ENCODE measurements at regions not wholly inside any gene's neighbourhood (a gene's known extent, or its start where the extent isn't known, plus 50 kb on each side); places are given as distances from the start of the nearest gene placed in this dataset.

DNA sequence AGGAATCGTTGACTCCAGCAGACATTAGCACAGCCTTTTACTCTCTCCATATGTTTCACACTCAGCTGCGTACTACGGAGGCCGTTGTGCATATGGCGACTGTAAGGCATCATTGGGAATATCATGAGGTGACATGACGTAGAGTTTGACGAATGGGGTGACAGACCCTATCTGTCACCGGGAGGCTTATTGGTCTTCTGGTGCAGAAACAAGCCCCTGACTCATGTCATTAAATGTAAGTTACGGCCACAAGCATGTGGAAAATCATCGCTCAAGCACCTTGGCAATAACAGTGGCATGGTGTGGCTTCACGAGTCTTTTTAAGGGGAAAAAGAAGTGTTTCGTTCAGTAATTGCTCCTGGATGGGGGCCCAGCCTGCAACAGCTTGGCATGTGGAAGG is 115.2 kb upstream of the LRPAP1 start:
- TF ChIP-seq, protein P1, sequence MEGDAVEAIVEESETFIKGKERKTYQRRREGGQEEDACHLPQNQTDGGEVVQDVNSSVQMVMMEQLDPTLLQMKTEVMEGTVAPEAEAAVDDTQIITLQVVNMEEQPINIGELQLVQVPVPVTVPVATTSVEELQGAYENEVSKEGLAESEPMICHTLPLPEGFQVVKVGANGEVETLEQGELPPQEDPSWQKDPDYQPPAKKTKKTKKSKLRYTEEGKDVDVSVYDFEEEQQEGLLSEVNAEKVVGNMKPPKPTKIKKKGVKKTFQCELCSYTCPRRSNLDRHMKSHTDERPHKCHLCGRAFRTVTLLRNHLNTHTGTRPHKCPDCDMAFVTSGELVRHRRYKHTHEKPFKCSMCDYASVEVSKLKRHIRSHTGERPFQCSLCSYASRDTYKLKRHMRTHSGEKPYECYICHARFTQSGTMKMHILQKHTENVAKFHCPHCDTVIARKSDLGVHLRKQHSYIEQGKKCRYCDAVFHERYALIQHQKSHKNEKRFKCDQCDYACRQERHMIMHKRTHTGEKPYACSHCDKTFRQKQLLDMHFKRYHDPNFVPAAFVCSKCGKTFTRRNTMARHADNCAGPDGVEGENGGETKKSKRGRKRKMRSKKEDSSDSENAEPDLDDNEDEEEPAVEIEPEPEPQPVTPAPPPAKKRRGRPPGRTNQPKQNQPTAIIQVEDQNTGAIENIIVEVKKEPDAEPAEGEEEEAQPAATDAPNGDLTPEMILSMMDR (IDR thresholded peaks at IDR 0.05), result no peak
- TF ChIP-seq POLR2A (IDR thresholded peaks at IDR 0.05), result no peak
